Activated CD4-positive, alpha-beta T cell treated with anti-CD3 and anti-CD28 coated beads, Interleukin-2, amount 10 ng/mL, durations not matched to agents 24 days and 14 days (primary cell): ENCODE measurements at regions not wholly inside any gene's neighbourhood (a gene's known extent, or its start where the extent isn't known, plus 50 kb on each side); places are given as distances from the start of the nearest gene placed in this dataset.

Experiments used
- DNase-seq: peaks from one replicate; pipeline ENCODE4 v3.0.0; 2022
- H3K27ac Mint-ChIP-seq: one replicate; pipeline ENCODE4 v1.8.0; 2022; ENCODE audit warnings: mild to moderate bottlenecking, mixed read lengths
- H3K27me3 Mint-ChIP-seq: one replicate; pipeline ENCODE4 v1.8.0; 2022; ENCODE audit warnings: mixed read lengths
- H3K36me3 Mint-ChIP-seq: one replicate; pipeline ENCODE4 v1.8.0; 2022; ENCODE audit warnings: low read depth, mild to moderate bottlenecking, mixed read lengths
- H3K4me1 Mint-ChIP-seq: one replicate; pipeline ENCODE4 v1.8.0; 2021; ENCODE audit warnings: mixed read lengths
- H3K4me3 Mint-ChIP-seq: one replicate; pipeline ENCODE4 v1.8.0; 2022; ENCODE audit warnings: mild to moderate bottlenecking, moderate library complexity, mixed read lengths
- H3K9me3 Mint-ChIP-seq: one replicate; pipeline ENCODE4 v1.8.0; 2021; ENCODE audit warnings: mixed read lengths
- intact Hi-C: fragments of 100-400 bp; cut with micrococcal nuclease; formaldehyde crosslinking; loops from one replicate; pipeline ENCODE4 v1.15.1; 2023

DNA sequence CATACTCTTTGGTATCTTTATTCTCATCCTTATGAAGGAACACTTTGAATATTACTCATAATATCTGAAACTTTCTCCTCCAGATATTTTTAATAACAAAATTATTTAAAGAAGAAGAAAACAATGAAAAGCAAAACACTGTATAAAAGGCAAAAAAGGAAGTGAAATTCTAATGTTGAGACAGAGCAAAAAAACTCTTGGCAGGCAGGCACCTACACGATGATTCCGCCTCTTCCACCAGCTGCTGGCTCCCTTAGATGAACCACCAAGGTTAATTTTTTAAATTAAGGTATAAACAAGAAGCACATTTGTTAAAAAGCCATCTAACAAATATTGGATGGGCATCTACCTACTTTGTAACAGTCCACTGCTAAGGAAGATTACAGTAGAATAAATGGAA, 434.7 kb downstream of the EPHA4 start:
- H3K4me3 Mint-ChIP-seq: no peak overlapping the region
- no peak overlapping the region for H3K27ac Mint-ChIP-seq
- DNase-seq: no peak
- H3K27me3 Mint-ChIP-seq: no peaks in the 10 kb centered on the region
- no peaks in the 10 kb centered on the region for H3K9me3 Mint-ChIP-seq
- no peaks in the 10 kb centered on the region for H3K4me1 Mint-ChIP-seq
- intact Hi-C loops: no loop called here
- no peaks in the 10 kb centered on the region for H3K36me3 Mint-ChIP-seq

DNA sequence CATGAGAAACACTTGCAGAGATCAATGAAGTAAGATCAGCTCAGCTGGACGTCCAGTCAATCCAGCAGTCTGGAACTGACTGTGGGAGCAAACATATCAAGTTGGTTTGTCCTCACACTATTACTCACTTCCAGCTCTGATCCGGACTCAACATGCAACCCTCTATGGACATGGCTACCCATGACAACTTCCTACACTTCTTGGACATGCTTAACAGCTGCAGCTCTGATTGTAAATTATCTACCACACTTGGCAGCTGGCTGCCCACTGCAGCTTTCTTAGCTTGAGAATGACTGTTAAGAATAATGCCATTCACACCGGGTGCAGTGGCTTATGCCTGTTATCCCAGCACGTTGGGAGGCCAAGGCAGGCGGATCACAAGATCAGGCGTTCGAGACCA, 429.8 kb downstream of the EPHA4 start:
- Mint-ChIP-seq H3K27ac (no peak overlapping the region), H3K4me3 (no peak overlapping the region), H3K9me3 (no peaks in the 10 kb centered on the region), H3K36me3 (no peaks in the 10 kb centered on the region), H3K27me3 (no peaks in the 10 kb centered on the region), H3K4me1 (no peaks in the 10 kb centered on the region)
- intact Hi-C loops: no loop called here
- DNase-seq: no peak

DNA sequence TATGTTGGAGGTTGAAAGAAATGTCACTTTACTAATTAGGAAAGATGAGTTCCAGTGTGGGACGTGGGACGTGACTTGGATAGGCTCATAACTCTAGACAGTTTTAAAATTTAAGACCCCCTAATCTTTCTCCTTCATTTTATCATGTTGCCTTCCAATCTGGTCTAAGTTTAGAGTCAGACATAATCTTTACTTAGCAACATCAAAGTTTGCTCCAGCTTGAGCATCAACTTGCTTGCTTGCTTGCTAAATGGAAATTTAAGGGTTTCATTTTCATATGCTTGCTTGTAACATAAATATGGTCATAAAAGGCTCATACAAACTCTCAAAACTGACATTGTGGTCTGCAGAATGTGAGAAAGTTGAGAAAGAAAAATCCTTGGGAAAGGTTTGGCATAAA, 428.9 kb downstream of the EPHA4 start:
- no peak overlapping the region for H3K27ac Mint-ChIP-seq
- H3K4me3 Mint-ChIP-seq: no peak overlapping the region
- DNase-seq: no peak
- no peaks in the 10 kb centered on the region for H3K4me1 Mint-ChIP-seq
- H3K27me3 Mint-ChIP-seq: no peaks in the 10 kb centered on the region
- H3K36me3 Mint-ChIP-seq: no peaks in the 10 kb centered on the region
- H3K9me3 Mint-ChIP-seq: no peaks in the 10 kb centered on the region
- intact Hi-C loops: no loop called here

DNA sequence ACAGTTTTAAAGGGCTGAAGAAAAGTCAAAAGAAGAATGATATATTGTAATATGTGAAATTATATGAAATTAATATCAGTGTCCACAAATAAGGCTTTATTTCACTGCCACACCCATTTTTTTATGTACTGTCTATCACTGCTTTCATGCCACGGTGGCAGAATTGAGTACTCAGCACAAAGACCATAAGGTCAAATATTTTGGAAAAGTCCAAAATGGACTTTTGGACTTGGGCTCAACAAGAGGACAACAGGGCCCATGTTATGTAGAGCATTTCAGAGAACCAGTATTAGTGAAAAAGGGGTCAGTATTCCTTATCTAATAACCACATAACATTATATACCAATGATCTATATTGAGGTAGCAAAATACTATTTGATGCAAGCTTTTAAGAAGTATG, 427.2 kb downstream of the EPHA4 start:
- DNase-seq: no peak
- Mint-ChIP-seq H3K4me3 (no peak overlapping the region), H3K36me3 (no peaks in the 10 kb centered on the region), H3K27ac (no peak overlapping the region), H3K27me3 (no peaks in the 10 kb centered on the region), H3K4me1 (no peaks in the 10 kb centered on the region), H3K9me3 (no peaks in the 10 kb centered on the region)
- intact Hi-C loops: no loop called here

DNA sequence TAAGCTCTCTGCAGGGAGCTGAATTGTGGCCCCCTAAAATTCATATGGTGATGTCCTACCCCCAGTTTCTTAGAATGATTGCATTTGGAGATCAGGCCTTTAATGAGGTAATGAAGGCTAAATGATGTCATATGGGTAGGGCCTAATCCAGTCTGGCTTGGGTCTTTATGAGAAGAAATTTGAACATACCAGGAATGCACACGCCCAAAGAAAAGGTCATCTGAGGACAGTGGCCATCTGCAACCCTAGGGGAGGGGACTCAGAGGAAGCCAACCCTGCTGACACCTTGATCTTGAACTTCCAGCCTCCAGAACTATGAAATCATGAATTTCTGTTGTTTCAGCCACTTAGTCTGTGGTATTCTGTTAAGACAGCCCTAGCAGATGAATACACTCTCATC, 426.7 kb downstream of the EPHA4 start:
- Mint-ChIP-seq H3K36me3 (no peaks in the 10 kb centered on the region), H3K27me3 (no peaks in the 10 kb centered on the region), H3K27ac (no peak overlapping the region), H3K4me1 (no peaks in the 10 kb centered on the region), H3K9me3 (no peaks in the 10 kb centered on the region), H3K4me3 (no peak overlapping the region)
- DNase-seq: no peak
- intact Hi-C loops: no loop called here

DNA sequence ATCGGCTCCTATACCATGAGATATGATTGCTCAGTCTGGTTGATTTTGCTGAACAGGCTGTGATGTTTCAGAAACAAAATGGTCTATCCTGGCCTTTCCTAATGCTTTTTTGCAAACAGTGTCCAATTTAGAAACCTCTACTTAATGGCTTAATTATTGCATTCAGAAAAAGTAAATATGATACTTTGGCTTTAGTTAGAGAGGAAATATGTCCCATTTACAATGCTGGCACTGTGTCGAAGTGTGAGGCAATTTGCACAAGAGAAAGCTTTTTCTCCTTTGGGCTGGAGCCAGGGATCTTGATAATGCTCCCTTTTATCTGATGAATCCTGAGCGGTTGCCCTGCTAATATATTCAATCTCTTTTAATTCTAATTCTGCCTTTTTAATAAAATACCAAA, 418.9 kb downstream of the EPHA4 start:
- Mint-ChIP-seq H3K4me1 (no peaks in the 10 kb centered on the region), H3K36me3 (no peaks in the 10 kb centered on the region), H3K9me3 (no peaks in the 10 kb centered on the region), H3K27ac (no peak overlapping the region), H3K27me3 (no peaks in the 10 kb centered on the region), H3K4me3 (no peak overlapping the region)
- intact Hi-C loops: no loop called here
- DNase-seq: no peak

DNA sequence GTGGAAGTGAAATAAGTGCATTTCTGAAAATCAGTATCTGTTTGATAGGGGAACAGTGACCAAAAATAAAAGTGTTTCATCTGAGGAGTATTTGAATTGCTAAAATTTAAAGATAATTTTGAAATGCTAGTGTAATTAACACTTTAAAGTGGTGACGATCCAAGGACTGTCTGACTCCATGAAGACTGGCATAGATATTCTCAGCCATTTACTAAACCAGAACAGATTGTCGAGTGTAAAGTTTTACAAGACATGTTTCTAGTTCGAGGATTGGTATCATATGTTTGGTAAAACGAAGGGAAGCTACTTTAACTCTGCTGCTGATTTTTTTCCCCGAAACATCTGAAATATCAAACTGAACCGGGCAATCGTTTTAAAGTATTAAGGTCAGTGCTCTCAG, 417.9 kb downstream of the EPHA4 start:
- Mint-ChIP-seq H3K4me3 (no peak overlapping the region), H3K27ac (no peak overlapping the region), H3K36me3 (no peaks in the 10 kb centered on the region), H3K9me3 (no peaks in the 10 kb centered on the region), H3K27me3 (no peaks in the 10 kb centered on the region), H3K4me1 (no peaks in the 10 kb centered on the region)
- intact Hi-C loops: no loop called here
- DNase-seq: no peak

DNA sequence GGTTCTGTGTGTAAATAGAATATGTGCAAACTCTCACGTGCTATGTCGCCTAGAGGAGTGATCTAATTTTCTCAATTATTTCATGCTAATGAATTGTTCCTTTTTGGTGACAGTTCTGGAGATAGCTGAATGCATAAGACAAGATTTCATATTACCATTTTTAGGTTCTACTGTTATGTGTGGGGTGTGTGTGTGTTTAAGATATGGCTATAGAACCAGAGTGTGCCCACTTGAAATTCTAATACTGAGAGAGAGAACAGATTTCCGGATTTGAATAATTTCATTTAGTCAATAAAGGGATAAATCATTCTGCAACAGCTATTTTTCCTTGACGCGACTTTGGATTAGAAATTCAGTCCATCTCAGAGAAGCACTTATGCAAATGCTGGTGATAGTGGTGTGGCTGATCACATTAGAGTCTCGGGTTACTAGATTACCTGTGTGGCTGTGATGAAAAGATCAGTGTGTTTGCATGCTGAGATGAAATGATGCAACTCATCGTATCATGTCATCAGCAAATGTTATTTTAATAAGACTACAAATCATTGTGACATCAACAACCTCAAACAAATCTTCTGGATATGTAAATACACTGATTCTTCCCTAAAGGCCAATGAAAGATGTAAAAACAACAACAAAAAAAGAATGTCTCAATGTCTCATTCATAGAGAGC, 415.9 kb downstream of the EPHA4 start:
- no peak for DNase-seq
- no peak overlapping the region for H3K27ac Mint-ChIP-seq
- intact Hi-C loops: no loop called here
- no peaks in the 10 kb centered on the region for H3K9me3 Mint-ChIP-seq
- no peaks in the 10 kb centered on the region for H3K4me1 Mint-ChIP-seq
- no peak overlapping the region for H3K4me3 Mint-ChIP-seq
- no peaks in the 10 kb centered on the region for H3K36me3 Mint-ChIP-seq
- H3K27me3 Mint-ChIP-seq: no peaks in the 10 kb centered on the region

DNA sequence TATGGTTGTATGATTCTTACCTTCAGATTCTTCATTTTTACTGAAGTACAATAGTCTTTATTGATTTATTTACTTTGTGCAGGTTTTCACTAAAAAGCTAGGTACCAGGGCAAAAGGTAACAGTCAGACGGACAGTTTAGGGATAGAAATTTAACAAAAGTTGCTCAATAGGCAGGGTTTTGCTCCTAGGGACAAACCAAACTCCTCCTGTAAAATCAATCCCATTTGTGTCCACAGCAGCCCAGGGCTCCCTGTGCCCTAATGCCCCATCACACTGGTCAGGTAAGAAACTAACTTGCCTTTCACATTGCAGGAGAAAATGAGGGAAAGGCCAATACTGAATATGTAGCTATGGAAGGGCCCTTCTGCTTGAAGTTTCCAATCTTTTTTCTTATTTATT, 410.9 kb downstream of the EPHA4 start:
- Mint-ChIP-seq H3K27ac (no peak overlapping the region), H3K36me3 (no peaks in the 10 kb centered on the region), H3K4me1 (no peaks in the 10 kb centered on the region), H3K4me3 (no peak overlapping the region), H3K27me3 (no peaks in the 10 kb centered on the region), H3K9me3 (no peaks in the 10 kb centered on the region)
- intact Hi-C loops: no loop called here
- DNase-seq: no peak

DNA sequence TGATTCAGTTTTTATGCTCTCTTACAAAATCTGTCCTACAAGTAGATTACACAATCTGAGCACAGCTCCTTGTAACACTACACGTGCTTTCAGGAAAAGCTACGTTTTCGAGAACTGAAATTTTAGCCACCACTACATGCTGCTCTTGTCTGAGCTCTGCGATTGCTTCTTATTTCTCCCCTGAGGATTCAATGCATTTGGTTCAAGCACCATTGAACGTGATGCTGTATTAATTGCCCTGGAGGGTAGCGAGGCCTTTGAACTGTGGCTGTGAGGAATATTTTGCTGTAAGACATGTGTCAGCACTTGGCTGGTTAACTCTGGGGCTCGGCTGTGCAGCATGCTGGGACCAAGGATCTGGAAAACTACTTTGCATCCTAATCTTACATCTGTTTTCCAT, 405.8 kb downstream of the EPHA4 start:
- H3K27ac Mint-ChIP-seq: no peak overlapping the region
- H3K4me3 Mint-ChIP-seq: no peak overlapping the region
- intact Hi-C loops: no loop called here
- H3K27me3 Mint-ChIP-seq: no peaks in the 10 kb centered on the region
- H3K4me1 Mint-ChIP-seq: no peaks in the 10 kb centered on the region
- H3K9me3 Mint-ChIP-seq: no peaks in the 10 kb centered on the region
- no peaks in the 10 kb centered on the region for H3K36me3 Mint-ChIP-seq
- no peak for DNase-seq

DNA sequence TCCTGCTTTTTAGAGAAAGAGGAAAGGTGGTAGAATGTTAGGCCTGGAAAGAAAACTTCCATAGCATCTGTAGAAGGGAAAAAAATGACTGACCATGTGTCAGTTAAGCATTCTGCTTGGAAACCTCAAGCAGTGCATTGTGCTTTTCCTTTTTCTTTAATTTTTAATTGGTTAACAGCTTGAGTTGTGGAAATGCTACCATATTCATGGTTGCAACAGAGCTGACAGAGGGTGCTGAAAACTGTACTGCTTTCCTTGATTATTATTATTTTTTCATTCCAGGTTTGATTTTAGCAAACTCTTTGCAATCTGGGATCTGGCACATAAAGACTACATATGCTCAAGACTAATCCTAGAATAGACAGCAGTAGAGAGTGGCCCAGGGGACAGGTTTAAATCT, 404.5 kb downstream of the EPHA4 start:
- Mint-ChIP-seq H3K27ac (no peak overlapping the region), H3K4me3 (no peak overlapping the region), H3K27me3 (no peaks in the 10 kb centered on the region), H3K4me1 (no peaks in the 10 kb centered on the region), H3K36me3 (no peaks in the 10 kb centered on the region), H3K9me3 (no peaks in the 10 kb centered on the region)
- no peak for DNase-seq
- intact Hi-C loops: no loop called here

DNA sequence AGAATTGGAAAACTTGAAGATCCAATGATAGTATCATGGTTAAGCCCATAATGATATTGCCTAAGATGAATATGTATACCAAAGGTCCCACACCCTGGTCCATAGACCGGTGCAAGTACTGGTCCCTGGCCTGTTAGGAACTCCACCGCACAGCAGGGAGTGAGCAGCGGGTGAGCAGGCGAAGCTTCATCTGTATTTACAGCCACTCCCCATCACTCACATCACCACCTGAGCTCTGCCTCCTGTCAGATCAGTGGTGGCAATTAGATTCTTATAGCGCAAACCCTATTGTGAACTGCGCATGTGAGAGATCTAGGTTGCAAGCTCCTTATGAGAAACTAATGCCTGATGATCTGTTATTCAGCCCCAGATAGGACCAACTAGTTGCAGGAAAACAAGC, 402.4 kb downstream of the EPHA4 start:
- no peaks in the 10 kb centered on the region for H3K36me3 Mint-ChIP-seq
- DNase-seq: no peak
- H3K27ac Mint-ChIP-seq: no peak overlapping the region
- H3K27me3 Mint-ChIP-seq: no peaks in the 10 kb centered on the region
- H3K4me1 Mint-ChIP-seq: no peaks in the 10 kb centered on the region
- intact Hi-C loops: no loop called here
- no peak overlapping the region for H3K4me3 Mint-ChIP-seq
- H3K9me3 Mint-ChIP-seq: no peaks in the 10 kb centered on the region

DNA sequence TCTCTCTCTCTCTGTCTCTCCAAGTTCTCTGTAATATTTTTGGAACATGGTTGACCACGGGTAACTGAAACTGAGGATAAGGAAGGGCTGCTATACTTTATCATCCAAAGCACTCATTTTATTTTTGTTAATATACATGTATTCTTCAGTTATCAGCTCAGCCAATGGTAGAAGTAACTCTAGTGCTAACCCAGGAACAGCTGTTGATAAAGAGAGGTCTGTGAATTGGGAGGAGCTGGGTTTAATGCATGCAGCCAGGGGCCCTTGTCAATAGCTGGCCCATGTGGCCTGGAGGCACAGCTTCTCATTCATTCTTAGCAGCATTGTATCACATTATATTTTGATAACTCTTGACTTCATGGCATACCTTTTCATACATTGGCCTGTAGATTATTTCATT, 401.6 kb downstream of the EPHA4 start:
- no peak for DNase-seq
- Mint-ChIP-seq H3K27ac (no peak overlapping the region), H3K27me3 (no peaks in the 10 kb centered on the region), H3K9me3 (no peaks in the 10 kb centered on the region), H3K4me3 (no peak overlapping the region), H3K36me3 (no peaks in the 10 kb centered on the region), H3K4me1 (no peaks in the 10 kb centered on the region)
- intact Hi-C loops: no loop called here

DNA sequence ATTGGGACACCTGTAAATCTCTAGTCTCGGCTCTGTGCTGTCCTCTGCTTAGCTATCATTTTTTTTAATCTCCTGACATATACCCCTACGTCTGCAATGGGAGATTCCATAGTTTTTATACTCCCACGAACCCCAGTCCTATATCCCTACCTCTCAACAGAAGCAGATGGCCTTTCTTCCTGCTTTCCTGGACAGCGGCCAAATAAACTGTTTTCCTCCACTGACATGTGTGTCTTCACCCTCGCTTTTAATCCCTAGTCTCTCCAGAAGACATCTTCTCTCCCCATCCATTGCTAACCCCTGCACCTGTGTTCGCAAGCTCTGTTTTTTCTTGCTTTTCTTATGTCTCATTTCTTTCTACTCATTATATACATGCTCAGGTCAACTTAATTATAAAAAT, 395.4 kb downstream of the EPHA4 start:
- H3K4me1 Mint-ChIP-seq: no peaks in the 10 kb centered on the region
- H3K36me3 Mint-ChIP-seq: no peaks in the 10 kb centered on the region
- H3K27me3 Mint-ChIP-seq: no peaks in the 10 kb centered on the region
- no peak overlapping the region for H3K27ac Mint-ChIP-seq
- no peaks in the 10 kb centered on the region for H3K9me3 Mint-ChIP-seq
- intact Hi-C loops: no loop called here
- no peak overlapping the region for H3K4me3 Mint-ChIP-seq
- no peak for DNase-seq

DNA sequence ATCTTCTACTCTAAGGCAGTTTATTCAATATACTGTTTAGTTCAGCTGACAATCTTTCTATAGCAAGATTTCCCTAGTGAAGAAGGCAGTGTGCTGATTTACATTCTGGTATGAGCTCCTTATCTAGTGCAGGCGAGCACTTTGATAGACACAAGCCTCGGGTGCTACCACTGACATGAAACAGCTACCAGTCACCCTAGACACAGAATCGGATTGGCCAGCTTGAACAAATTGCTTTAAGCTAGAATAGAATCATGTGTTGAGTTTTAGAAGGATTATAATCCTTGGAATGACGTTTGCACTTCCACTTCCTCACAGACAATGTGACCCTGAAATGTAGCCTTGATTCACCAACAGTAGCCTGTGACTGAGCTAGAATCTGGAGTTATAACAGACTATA, 394.0 kb downstream of the EPHA4 start:
- Mint-ChIP-seq H3K27me3 (no peaks in the 10 kb centered on the region), H3K4me1 (no peaks in the 10 kb centered on the region), H3K9me3 (no peaks in the 10 kb centered on the region), H3K36me3 (no peaks in the 10 kb centered on the region), H3K4me3 (no peak overlapping the region), H3K27ac (no peak overlapping the region)
- intact Hi-C loops: no loop called here
- DNase-seq: no peak
